ENCODE measurements at regions not wholly inside any gene's neighbourhood (a gene's known extent, or its start where the extent isn't known, plus 50 kb on each side); places are given as distances from the start of the nearest gene placed in this dataset.

DNA sequence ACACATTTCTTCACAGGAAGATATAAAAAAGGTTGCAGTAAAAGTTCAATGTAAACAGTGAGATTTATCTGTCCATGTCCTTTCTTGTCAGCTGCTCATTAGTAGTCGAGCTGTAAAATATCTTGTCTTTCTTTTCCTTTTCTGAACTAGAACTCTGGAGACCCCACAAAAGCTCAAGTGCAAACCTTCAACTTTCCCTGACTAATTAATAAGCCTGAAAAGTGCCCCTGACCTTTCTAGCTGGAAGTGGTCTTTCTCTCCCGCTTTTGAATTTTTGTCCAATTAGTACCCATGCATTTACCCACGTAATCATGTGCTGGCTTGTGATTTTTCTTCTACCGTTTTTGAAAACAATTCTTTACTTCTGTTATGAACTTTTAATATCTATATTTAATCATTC, 63.6 kb upstream of the EHBP1 start:
- TF ChIP-seq, protein P1, sequence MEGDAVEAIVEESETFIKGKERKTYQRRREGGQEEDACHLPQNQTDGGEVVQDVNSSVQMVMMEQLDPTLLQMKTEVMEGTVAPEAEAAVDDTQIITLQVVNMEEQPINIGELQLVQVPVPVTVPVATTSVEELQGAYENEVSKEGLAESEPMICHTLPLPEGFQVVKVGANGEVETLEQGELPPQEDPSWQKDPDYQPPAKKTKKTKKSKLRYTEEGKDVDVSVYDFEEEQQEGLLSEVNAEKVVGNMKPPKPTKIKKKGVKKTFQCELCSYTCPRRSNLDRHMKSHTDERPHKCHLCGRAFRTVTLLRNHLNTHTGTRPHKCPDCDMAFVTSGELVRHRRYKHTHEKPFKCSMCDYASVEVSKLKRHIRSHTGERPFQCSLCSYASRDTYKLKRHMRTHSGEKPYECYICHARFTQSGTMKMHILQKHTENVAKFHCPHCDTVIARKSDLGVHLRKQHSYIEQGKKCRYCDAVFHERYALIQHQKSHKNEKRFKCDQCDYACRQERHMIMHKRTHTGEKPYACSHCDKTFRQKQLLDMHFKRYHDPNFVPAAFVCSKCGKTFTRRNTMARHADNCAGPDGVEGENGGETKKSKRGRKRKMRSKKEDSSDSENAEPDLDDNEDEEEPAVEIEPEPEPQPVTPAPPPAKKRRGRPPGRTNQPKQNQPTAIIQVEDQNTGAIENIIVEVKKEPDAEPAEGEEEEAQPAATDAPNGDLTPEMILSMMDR (conservative IDR thresholded peaks at IDR 0.05; ENCODE audit: low read depth, low read length): no peak
- no peak for TF ChIP-seq EZH2 (IDR thresholded peaks at IDR 0.05; ENCODE audit: borderline replicate concordance, low read depth, low read length, poor library complexity, severe bottlenecking)

Data from A673 (cell line).